ENCODE measurements at regions not wholly inside any gene's neighbourhood (a gene's known extent, or its start where the extent isn't known, plus 50 kb on each side); places are given as distances from the start of the nearest gene placed in this dataset.

DNA sequence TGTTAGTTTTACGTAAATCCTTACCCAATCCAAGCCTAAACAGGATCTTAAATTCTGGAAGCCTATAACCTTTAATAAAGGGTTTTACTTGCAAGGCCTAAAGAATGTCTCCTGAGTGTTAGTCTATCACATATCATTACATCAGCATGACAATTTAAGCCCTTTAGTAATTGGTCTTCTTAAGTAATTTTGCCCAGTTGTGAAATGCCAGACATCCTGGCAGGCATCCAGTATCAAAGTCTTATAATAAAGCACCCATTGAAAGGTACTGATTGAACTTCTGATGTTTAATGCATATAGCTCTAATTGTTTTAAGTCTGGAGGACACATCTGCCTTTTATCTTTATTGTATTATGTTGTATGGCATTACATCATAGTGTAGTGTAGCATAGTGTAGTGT is 1078.9 kb downstream of the SLITRK1 start:
- Histone ChIP-seq H3K23ac (ENCODE audit: low read depth, low read length) (no peak overlapping the region), H3K18ac (ENCODE audit: low read depth, low read length) (no peak overlapping the region), H3K4me2 (ENCODE audit: low read depth, low read length) (no peak overlapping the region), H3K27ac (ENCODE audit: insufficient read depth, low read length) (no peak overlapping the region), H3K36me3 (ENCODE audit: control insufficient read depth, insufficient read depth, low read length) (no peaks in the 10 kb centered on the region), H4K5ac (ENCODE audit: low read depth, low read length) (no peak overlapping the region), H3K4me1 (ENCODE audit: control insufficient read depth, insufficient read depth, low read length) (no peaks in the 10 kb centered on the region), H3K27me3 (ENCODE audit: control insufficient read depth, insufficient read depth, low read length) (no peaks in the 10 kb centered on the region), H4K20me1 (ENCODE audit: insufficient read depth, low read length) (no peaks in the 10 kb centered on the region), H2BK20ac (ENCODE audit: low read depth, low read length) (no peak overlapping the region), H2AK9ac (replicated peaks; ENCODE audit: low read depth, low read length, poor library complexity) (no peak overlapping the region), H3K14ac (replicated peaks; ENCODE audit: low read depth, low read length) (no peak overlapping the region), H3K56ac (ENCODE audit: extremely low read depth, insufficient read depth, low read length) (no peak overlapping the region), H3K79me1 (ENCODE audit: low read depth in 1 of 2, low read length in 2 of 2) (no peaks in the 10 kb centered on the region), H2AK5ac (ENCODE audit: low read depth, low read length) (no peak overlapping the region), H3K9ac (ENCODE audit: low read depth, low read length) (no peak overlapping the region), H2BK5ac (ENCODE audit: low read depth, low read length, poor library complexity, severe bottlenecking) (no peak overlapping the region), H3K9me3 (ENCODE audit: control insufficient read depth, insufficient read depth, low read length) (no peaks in the 10 kb centered on the region), H4K91ac (ENCODE audit: insufficient read depth, low read depth, low read length) (no peak overlapping the region), H3K9me1 (ENCODE audit: insufficient read depth, low read length) (no peaks in the 10 kb centered on the region), H3K4me3 (ENCODE audit: insufficient read depth, low read depth, low read length) (no peak overlapping the region), H2BK120ac (ENCODE audit: low read depth, low read length) (no peak overlapping the region), H2BK15ac (ENCODE audit: low read depth, low read length) (no peak overlapping the region), H4K8ac (ENCODE audit: low read depth in 2 of 2, low read length in 2 of 2) (no peak overlapping the region), H2AFZ (replicated peaks; ENCODE audit: low read length, poor library complexity) (no peak overlapping the region), H3K4ac (ENCODE audit: low read depth, low read length) (no peak overlapping the region)
- POLR2A ChIA-PET (ENCODE audit: unreplicated experiment) = no interaction called here
- dilution Hi-C loops (cut with HindIII; ENCODE audit: low sequenced_read_pairs, unreplicated experiment) = no loop called here
- DNase-seq (no peak), ATAC-seq (ENCODE audit: low read depth) (no peak)
- TF ChIP-seq FOS (IDR thresholded peaks at IDR 0.05; ENCODE audit: low read depth, low read length) = no peak
- TF ChIP-seq MAZ (IDR thresholded peaks at IDR 0.05; ENCODE audit: borderline replicate concordance, low read depth, low read length) = no peak
- TF ChIP-seq, protein P1, sequence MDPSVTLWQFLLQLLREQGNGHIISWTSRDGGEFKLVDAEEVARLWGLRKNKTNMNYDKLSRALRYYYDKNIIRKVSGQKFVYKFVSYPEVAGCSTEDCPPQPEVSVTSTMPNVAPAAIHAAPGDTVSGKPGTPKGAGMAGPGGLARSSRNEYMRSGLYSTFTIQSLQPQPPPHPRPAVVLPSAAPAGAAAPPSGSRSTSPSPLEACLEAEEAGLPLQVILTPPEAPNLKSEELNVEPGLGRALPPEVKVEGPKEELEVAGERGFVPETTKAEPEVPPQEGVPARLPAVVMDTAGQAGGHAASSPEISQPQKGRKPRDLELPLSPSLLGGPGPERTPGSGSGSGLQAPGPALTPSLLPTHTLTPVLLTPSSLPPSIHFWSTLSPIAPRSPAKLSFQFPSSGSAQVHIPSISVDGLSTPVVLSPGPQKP (IDR thresholded peaks at IDR 0.05; ENCODE audit: borderline replicate concordance, low read depth, low read length) = no peak
- in situ Hi-C loops (cut with MboI; ENCODE audit: low sequenced_read_pairs) = no loop called here
- CTCF ChIA-PET = no interaction called here
- BruUV-seq (replicated peaks) = no TSS peak
- no CpG with 5 or more reads among the region's 1 CpG for WGBS, 2 experiments (ENCODE audit: extremely low coverage in 2 of 2, insufficient read length in 1 of 2)
- intact Hi-C loops (cut with micrococcal nuclease) = no loop called here

Measured in IMR-90 (cell line).